ENCODE measurements at regions not wholly inside any gene's neighbourhood (a gene's known extent, or its start where the extent isn't known, plus 50 kb on each side); places are given as distances from the start of the nearest gene placed in this dataset.

- DNase-seq (ENCODE audit: low read depth in 2 of 3, low spot score in 2 of 3) = no peak
Observed at GRCh38 chr2:3959372-3959771, 256.0 kb downstream of the DCDC2C start.

GRCh38 chr2:3960106-3960505 lies 256.7 kb downstream of the DCDC2C start:
- no peak for DNase-seq (ENCODE audit: low read depth in 2 of 3, low spot score in 2 of 3)

GRCh38 chr2:3962719-3963118 lies 259.3 kb downstream of the DCDC2C start:
- no peak for DNase-seq (ENCODE audit: low read depth in 2 of 3, low spot score in 2 of 3)

GRCh38 chr2:3965211-3965610 lies 261.8 kb downstream of the DCDC2C start:
- DNase-seq (ENCODE audit: low read depth in 2 of 3, low spot score in 2 of 3) = no peak

- no peak for DNase-seq (ENCODE audit: low read depth in 2 of 3, low spot score in 2 of 3)
Observed at GRCh38 chr2:3965953-3966352, 262.6 kb downstream of the DCDC2C start.

- no peak for DNase-seq (ENCODE audit: low read depth in 2 of 3, low spot score in 2 of 3)
Observed at GRCh38 chr2:3966470-3966869, 263.1 kb downstream of the DCDC2C start.

GRCh38 chr2:3968736-3969135 lies 265.4 kb downstream of the DCDC2C start:
- DNase-seq (ENCODE audit: low read depth in 2 of 3, low spot score in 2 of 3) = no peak

- DNase-seq (ENCODE audit: low read depth in 2 of 3, low spot score in 2 of 3) = no peak
Observed at GRCh38 chr2:3970791-3971651, 267.6 kb downstream of the DCDC2C start.

- no peak for DNase-seq (ENCODE audit: low read depth in 2 of 3, low spot score in 2 of 3)
Observed at GRCh38 chr2:3971652-3972192, 268.3 kb downstream of the DCDC2C start.

- DNase-seq (ENCODE audit: low read depth in 2 of 3, low spot score in 2 of 3) = no peak
Observed at GRCh38 chr2:3972377-3972776, 269.0 kb downstream of the DCDC2C start.

- no peak for DNase-seq (ENCODE audit: low read depth in 2 of 3, low spot score in 2 of 3)
Observed at GRCh38 chr2:3974765-3975164, 271.4 kb downstream of the DCDC2C start.

- DNase-seq (ENCODE audit: low read depth in 2 of 3, low spot score in 2 of 3) = no peak
Observed at GRCh38 chr2:3981446-3981987, 278.1 kb downstream of the DCDC2C start.

GRCh38 chr2:3982160-3982559 lies 278.8 kb downstream of the DCDC2C start:
- DNase-seq (ENCODE audit: low read depth in 2 of 3, low spot score in 2 of 3) = no peak

GRCh38 chr2:3986063-3986462 lies 282.7 kb downstream of the DCDC2C start:
- DNase-seq (ENCODE audit: low read depth in 2 of 3, low spot score in 2 of 3) = no peak

GRCh38 chr2:3986530-3987258 lies 283.3 kb downstream of the DCDC2C start:
- DNase-seq (ENCODE audit: low read depth in 2 of 3, low spot score in 2 of 3) = no peak

GRCh38 chr2:4002841-4003403 lies 299.5 kb downstream of the DCDC2C start:
- DNase-seq (ENCODE audit: low read depth in 2 of 3, low spot score in 2 of 3) = no peak

- DNase-seq (ENCODE audit: low read depth in 2 of 3, low spot score in 2 of 3) = no peak
Observed at GRCh38 chr2:4012197-4012596, 308.8 kb downstream of the DCDC2C start.

- no peak for DNase-seq (ENCODE audit: low read depth in 2 of 3, low spot score in 2 of 3)
Observed at GRCh38 chr2:4018535-4018934, 315.2 kb downstream of the DCDC2C start.

- no peak for DNase-seq (ENCODE audit: low read depth in 2 of 3, low spot score in 2 of 3)
Observed at GRCh38 chr2:4020153-4020552, 316.8 kb downstream of the DCDC2C start.

GRCh38 chr2:4020649-4021048 lies 317.3 kb downstream of the DCDC2C start:
- no peak for DNase-seq (ENCODE audit: low read depth in 2 of 3, low spot score in 2 of 3)

GRCh38 chr2:4024605-4025004 lies 321.2 kb downstream of the DCDC2C start:
- DNase-seq (ENCODE audit: low read depth in 2 of 3, low spot score in 2 of 3) = no peak

- DNase-seq (ENCODE audit: low read depth in 2 of 3, low spot score in 2 of 3) = no peak
Observed at GRCh38 chr2:4029081-4029480, 325.7 kb downstream of the DCDC2C start.
